Skeletal muscle cell (primary cell): ENCODE measurements at regions not wholly inside any gene's neighbourhood (a gene's known extent, or its start where the extent isn't known, plus 50 kb on each side); places are given as distances from the start of the nearest gene placed in this dataset.
"Not testable (repeated sequence)": the region's sequence is repeated elsewhere in the genome, so short reads cannot be mapped to it uniquely, and the experiment has no call there.

Source experiments
- DNase-seq: peaks from one replicate; pipeline ENCODE4 v3.0.0-alpha.2; 2010; ENCODE audit warnings: low read depth
- H3K4me3 ChIP-seq: 2 replicates; pipeline ENCODE4 v1.5.1; 2011; ENCODE audit warnings: low read depth, mild to moderate bottlenecking, control low read depth, low read length, moderate library complexity

- no peak overlapping the region for H3K4me3 ChIP-seq
- DNase-seq, result no peak
These were observed 615.4 kb upstream of the NR3C2 start for GRCh38 chr4:149057594-149057993.

- DNase-seq, result no peak
- H3K4me3 ChIP-seq, result no peak overlapping the region
These were observed 614.4 kb upstream of the NR3C2 start for GRCh38 chr4:149056615-149057014.

GRCh38 chr4:149055624-149056023, 613.4 kb upstream of the NR3C2 start:
- DNase-seq, result no peak
- no peak overlapping the region for H3K4me3 ChIP-seq

GRCh38 chr4:149050840-149051239, 608.6 kb upstream of the NR3C2 start:
- DNase-seq, result no peak
- H3K4me3 ChIP-seq, result no peak overlapping the region

- DNase-seq, result no peak
- H3K4me3 ChIP-seq, result no peak overlapping the region
These were observed 606.4 kb upstream of the NR3C2 start for GRCh38 chr4:149048451-149049143.

GRCh38 chr4:149047368-149047767, 605.2 kb upstream of the NR3C2 start:
- H3K4me3 ChIP-seq, result no peak overlapping the region

GRCh38 chr4:149045731-149046130, 603.5 kb upstream of the NR3C2 start:
- no peak for DNase-seq
- no peak overlapping the region for H3K4me3 ChIP-seq

More at GRCh38 chr4:149047368-149047767, 605.2 kb upstream of the NR3C2 start:
- DNase-seq, result no peak

- not testable (repeated sequence) for DNase-seq, H3K4me3 ChIP-seq
These were observed 597.6 kb upstream of the NR3C2 start for GRCh38 chr4:149039786-149040185.

- H3K4me3 ChIP-seq, result no peak overlapping the region
These were observed 589.2 kb upstream of the NR3C2 start for GRCh38 chr4:149031399-149031798.

GRCh38 chr4:149029056-149029651, 586.9 kb upstream of the NR3C2 start:
- no peak for DNase-seq
- H3K4me3 ChIP-seq, result no peak overlapping the region

More at GRCh38 chr4:149031399-149031798, 589.2 kb upstream of the NR3C2 start:
- no peak for DNase-seq

GRCh38 chr4:149026696-149027095, 584.5 kb upstream of the NR3C2 start:
- H3K4me3 ChIP-seq, result no peak overlapping the region
- no peak for DNase-seq

GRCh38 chr4:149017002-149017734, 575.0 kb upstream of the NR3C2 start:
- DNase-seq, result no peak
- no peak overlapping the region for H3K4me3 ChIP-seq

GRCh38 chr4:149009223-149009622, 567.0 kb upstream of the NR3C2 start:
- no peak for DNase-seq
- no peak overlapping the region for H3K4me3 ChIP-seq

GRCh38 chr4:149008415-149009025, 566.3 kb upstream of the NR3C2 start:
- H3K4me3 ChIP-seq, result no peak overlapping the region
- no peak for DNase-seq

- no peak for DNase-seq
- H3K4me3 ChIP-seq, result no peak overlapping the region
These were observed 563.0 kb upstream of the NR3C2 start for GRCh38 chr4:149005191-149005590.

GRCh38 chr4:148999924-149000323, 557.7 kb upstream of the NR3C2 start:
- DNase-seq, result no peak
- H3K4me3 ChIP-seq, result no peak overlapping the region

GRCh38 chr4:148998719-148999118, 556.5 kb upstream of the NR3C2 start:
- DNase-seq, result no peak
- no peak overlapping the region for H3K4me3 ChIP-seq

GRCh38 chr4:148986951-148987350, 544.7 kb upstream of the NR3C2 start:
- DNase-seq, result no peak
- H3K4me3 ChIP-seq, result no peak overlapping the region

- H3K4me3 ChIP-seq, result no peak overlapping the region
- no peak for DNase-seq
These were observed 542.7 kb upstream of the NR3C2 start for GRCh38 chr4:148984951-148985350.

- no peak overlapping the region for H3K4me3 ChIP-seq
- DNase-seq, result no peak
These were observed 540.0 kb upstream of the NR3C2 start for GRCh38 chr4:148982200-148982599.
